H1 (cell line): ENCODE measurements at regions not wholly inside any gene's neighbourhood (a gene's known extent, or its start where the extent isn't known, plus 50 kb on each side); places are given as distances from the start of the nearest gene placed in this dataset.

Source experiments
- CBX8 ChIP-seq: fragments of 300-800, 300-1000 bp; sonication (generic); IDR thresholded peaks from 2 replicates; pipeline ENCODE4 v1.7.1; 2016; ENCODE audit warnings: low read depth, low read length, borderline replicate concordance
- CHD2 ChIP-seq: IDR thresholded peaks from 2 replicates; pipeline ENCODE4 v1.6.1; 2012; ENCODE audit warnings: low read length, improper control_type of control experiment
- FOSL1 ChIP-seq: IDR thresholded peaks from 2 replicates; pipeline ENCODE4 v1.6.1; 2011; ENCODE audit warnings: mild to moderate bottlenecking, low read depth, low read length, moderate library complexity; ENCODE audit not compliant: insufficient read depth
- KDM1A ChIP-seq: fragments of 200-600, 300-600 bp; sonication (generic); IDR thresholded peaks from 2 replicates; pipeline ENCODE4 v1.7.1; 2016; ENCODE audit warnings: mild to moderate bottlenecking, low read length, borderline replicate concordance
- POLR2AphosphoS5 ChIP-seq: IDR thresholded peaks from 2 replicates; pipeline ENCODE4 v1.6.1; 2011; ENCODE audit warnings: low read depth, low read length
- RAD21 ChIP-seq, 2 experiments: IDR thresholded peaks in 1 of 2; conservative IDR thresholded peaks in 1 of 2; 2 replicates each; pipeline ENCODE4 v1.6.1; 2011; ENCODE audit warnings: low read depth in 2 of 2, low read length in 2 of 2, improper control_type of control experiment in 1 of 2, inconsistent platforms in 1 of 2, mild to moderate bottlenecking in 1 of 2, moderate library complexity in 1 of 2
- RXRA ChIP-seq: IDR thresholded peaks from 2 replicates; pipeline ENCODE4 v1.6.1; 2011; ENCODE audit warnings: low read depth, mild to moderate bottlenecking, low read length, moderate library complexity; ENCODE audit not compliant: insufficient read depth
- SIRT6 ChIP-seq: IDR thresholded peaks from one replicate; pipeline ENCODE4 v1.7.1; 2012; ENCODE audit warnings: low read length, inconsistent platforms
- SP2 ChIP-seq: IDR thresholded peaks from 2 replicates; pipeline ENCODE4 v1.6.1; 2012; ENCODE audit warnings: mild to moderate bottlenecking, low read length, inconsistent platforms
- TCF12 ChIP-seq: IDR thresholded peaks from 2 replicates; pipeline ENCODE4 v1.6.1; 2011; ENCODE audit warnings: low read depth, mild to moderate bottlenecking, low read length
- YY1 ChIP-seq: IDR thresholded peaks from 2 replicates; pipeline ENCODE4 v1.6.1; 2011; ENCODE audit warnings: low read depth, mild to moderate bottlenecking, low read length
- ZNF274 ChIP-seq: IDR thresholded peaks from 2 replicates; pipeline ENCODE4 v1.7.0; 2012; ENCODE audit warnings: low read length, borderline replicate concordance; ENCODE audit errors: extremely low read depth
- TF ChIP-seq, protein P1 (sequence below): fragments of 300-600 bp; sonication (generic); IDR thresholded peaks from 2 replicates; pipeline ENCODE4 v1.7.1; 2012; ENCODE audit warnings: low read length, moderate library complexity, mild to moderate bottlenecking, inconsistent platforms; ENCODE audit not compliant: insufficient replicate concordance

DNA sequence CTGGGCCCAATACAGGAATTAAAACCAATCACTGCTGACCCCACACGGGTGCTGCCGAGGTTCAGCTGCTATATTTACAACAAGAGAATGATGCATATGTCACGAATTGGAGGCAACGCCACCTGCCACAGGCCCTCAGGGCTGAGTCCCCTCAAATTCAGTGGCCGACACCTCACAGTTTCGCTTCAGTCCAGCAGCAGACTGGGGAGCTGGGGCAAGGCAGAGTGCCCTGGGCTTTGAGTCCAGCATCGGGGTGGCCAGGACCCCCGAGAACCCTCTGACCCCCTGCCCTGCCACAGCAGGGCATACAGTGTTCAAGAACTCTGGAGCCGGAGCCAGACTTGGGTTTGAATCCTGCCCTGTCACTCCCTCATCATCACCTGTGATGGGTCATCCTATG, 247.2 kb downstream of the CTTN start (continued):
- TF ChIP-seq, protein P1, sequence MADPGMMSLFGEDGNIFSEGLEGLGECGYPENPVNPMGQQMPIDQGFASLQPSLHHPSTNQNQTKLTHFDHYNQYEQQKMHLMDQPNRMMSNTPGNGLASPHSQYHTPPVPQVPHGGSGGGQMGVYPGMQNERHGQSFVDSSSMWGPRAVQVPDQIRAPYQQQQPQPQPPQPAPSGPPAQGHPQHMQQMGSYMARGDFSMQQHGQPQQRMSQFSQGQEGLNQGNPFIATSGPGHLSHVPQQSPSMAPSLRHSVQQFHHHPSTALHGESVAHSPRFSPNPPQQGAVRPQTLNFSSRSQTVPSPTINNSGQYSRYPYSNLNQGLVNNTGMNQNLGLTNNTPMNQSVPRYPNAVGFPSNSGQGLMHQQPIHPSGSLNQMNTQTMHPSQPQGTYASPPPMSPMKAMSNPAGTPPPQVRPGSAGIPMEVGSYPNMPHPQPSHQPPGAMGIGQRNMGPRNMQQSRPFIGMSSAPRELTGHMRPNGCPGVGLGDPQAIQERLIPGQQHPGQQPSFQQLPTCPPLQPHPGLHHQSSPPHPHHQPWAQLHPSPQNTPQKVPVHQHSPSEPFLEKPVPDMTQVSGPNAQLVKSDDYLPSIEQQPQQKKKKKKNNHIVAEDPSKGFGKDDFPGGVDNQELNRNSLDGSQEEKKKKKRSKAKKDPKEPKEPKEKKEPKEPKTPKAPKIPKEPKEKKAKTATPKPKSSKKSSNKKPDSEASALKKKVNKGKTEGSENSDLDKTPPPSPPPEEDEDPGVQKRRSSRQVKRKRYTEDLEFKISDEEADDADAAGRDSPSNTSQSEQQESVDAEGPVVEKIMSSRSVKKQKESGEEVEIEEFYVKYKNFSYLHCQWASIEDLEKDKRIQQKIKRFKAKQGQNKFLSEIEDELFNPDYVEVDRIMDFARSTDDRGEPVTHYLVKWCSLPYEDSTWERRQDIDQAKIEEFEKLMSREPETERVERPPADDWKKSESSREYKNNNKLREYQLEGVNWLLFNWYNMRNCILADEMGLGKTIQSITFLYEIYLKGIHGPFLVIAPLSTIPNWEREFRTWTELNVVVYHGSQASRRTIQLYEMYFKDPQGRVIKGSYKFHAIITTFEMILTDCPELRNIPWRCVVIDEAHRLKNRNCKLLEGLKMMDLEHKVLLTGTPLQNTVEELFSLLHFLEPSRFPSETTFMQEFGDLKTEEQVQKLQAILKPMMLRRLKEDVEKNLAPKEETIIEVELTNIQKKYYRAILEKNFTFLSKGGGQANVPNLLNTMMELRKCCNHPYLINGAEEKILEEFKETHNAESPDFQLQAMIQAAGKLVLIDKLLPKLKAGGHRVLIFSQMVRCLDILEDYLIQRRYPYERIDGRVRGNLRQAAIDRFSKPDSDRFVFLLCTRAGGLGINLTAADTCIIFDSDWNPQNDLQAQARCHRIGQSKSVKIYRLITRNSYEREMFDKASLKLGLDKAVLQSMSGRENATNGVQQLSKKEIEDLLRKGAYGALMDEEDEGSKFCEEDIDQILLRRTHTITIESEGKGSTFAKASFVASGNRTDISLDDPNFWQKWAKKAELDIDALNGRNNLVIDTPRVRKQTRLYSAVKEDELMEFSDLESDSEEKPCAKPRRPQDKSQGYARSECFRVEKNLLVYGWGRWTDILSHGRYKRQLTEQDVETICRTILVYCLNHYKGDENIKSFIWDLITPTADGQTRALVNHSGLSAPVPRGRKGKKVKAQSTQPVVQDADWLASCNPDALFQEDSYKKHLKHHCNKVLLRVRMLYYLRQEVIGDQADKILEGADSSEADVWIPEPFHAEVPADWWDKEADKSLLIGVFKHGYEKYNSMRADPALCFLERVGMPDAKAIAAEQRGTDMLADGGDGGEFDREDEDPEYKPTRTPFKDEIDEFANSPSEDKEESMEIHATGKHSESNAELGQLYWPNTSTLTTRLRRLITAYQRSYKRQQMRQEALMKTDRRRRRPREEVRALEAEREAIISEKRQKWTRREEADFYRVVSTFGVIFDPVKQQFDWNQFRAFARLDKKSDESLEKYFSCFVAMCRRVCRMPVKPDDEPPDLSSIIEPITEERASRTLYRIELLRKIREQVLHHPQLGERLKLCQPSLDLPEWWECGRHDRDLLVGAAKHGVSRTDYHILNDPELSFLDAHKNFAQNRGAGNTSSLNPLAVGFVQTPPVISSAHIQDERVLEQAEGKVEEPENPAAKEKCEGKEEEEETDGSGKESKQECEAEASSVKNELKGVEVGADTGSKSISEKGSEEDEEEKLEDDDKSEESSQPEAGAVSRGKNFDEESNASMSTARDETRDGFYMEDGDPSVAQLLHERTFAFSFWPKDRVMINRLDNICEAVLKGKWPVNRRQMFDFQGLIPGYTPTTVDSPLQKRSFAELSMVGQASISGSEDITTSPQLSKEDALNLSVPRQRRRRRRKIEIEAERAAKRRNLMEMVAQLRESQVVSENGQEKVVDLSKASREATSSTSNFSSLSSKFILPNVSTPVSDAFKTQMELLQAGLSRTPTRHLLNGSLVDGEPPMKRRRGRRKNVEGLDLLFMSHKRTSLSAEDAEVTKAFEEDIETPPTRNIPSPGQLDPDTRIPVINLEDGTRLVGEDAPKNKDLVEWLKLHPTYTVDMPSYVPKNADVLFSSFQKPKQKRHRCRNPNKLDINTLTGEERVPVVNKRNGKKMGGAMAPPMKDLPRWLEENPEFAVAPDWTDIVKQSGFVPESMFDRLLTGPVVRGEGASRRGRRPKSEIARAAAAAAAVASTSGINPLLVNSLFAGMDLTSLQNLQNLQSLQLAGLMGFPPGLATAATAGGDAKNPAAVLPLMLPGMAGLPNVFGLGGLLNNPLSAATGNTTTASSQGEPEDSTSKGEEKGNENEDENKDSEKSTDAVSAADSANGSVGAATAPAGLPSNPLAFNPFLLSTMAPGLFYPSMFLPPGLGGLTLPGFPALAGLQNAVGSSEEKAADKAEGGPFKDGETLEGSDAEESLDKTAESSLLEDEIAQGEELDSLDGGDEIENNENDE = no peak
- TF ChIP-seq CBX8 (no peak), TCF12 (no peak), CHD2 (no peak), ZNF274 (no peak), RXRA (no peak), SP2 (no peak), KDM1A (no peak), YY1 (no peak), FOSL1 (no peak), POLR2AphosphoS5 (no peak), RAD21 (IDR thresholded peaks at IDR 0.05 in 1 of 2, conservative IDR thresholded peaks at IDR 0.05 in 1 of 2; ENCODE audit: low read depth in 2 of 2, low read length in 2 of 2) (no peak), SIRT6 (no peak)
